ENCODE measurements at regions not wholly inside any gene's neighbourhood (a gene's known extent, or its start where the extent isn't known, plus 50 kb on each side); places are given as distances from the start of the nearest gene placed in this dataset.

DNA sequence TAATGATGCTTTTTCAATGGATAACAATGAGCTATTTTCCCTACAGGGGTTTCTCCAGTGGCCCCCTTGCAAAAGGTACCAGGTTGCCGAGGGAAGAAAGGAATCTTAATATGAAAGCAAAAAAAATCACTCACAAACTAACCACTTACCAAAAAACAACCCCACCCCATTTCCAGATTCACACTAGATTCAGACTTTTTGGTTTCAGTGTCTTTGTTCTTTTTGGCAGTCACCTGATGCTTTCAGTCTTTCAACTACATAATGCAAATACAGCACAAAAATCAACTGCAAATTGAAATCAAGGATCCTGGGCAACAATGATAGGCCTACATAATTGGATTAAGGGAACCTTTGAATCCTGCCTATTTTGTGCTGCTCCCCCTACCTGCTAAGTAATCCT, 71.1 kb upstream of the RAP2B start:
- TF ChIP-seq, protein P1, sequence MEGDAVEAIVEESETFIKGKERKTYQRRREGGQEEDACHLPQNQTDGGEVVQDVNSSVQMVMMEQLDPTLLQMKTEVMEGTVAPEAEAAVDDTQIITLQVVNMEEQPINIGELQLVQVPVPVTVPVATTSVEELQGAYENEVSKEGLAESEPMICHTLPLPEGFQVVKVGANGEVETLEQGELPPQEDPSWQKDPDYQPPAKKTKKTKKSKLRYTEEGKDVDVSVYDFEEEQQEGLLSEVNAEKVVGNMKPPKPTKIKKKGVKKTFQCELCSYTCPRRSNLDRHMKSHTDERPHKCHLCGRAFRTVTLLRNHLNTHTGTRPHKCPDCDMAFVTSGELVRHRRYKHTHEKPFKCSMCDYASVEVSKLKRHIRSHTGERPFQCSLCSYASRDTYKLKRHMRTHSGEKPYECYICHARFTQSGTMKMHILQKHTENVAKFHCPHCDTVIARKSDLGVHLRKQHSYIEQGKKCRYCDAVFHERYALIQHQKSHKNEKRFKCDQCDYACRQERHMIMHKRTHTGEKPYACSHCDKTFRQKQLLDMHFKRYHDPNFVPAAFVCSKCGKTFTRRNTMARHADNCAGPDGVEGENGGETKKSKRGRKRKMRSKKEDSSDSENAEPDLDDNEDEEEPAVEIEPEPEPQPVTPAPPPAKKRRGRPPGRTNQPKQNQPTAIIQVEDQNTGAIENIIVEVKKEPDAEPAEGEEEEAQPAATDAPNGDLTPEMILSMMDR (IDR thresholded peaks at IDR 0.05; ENCODE audit: insufficient read depth, low read length, poor library complexity, severe bottlenecking), result no peak
- H3K36me3 ChIP-seq (ENCODE audit: control insufficient read depth, insufficient read depth, low read length), result no peaks in the 10 kb centered on the region
- no peak for DNase-seq (ENCODE audit: low read depth)
- H3K27me3 ChIP-seq (ENCODE audit: control insufficient read depth, insufficient read depth, low read length), result no peaks in the 10 kb centered on the region
- H3K4me3 ChIP-seq (ENCODE audit: low read depth, low read length), result no peak overlapping the region

GRCh38 chr3:153093629-153094028, 68.4 kb upstream of the RAP2B start:
- DNase-seq (ENCODE audit: low read depth), result no peak
- H3K36me3 ChIP-seq (ENCODE audit: control insufficient read depth, insufficient read depth, low read length), result no peaks in the 10 kb centered on the region
- no peaks in the 10 kb centered on the region for H3K27me3 ChIP-seq (ENCODE audit: control insufficient read depth, insufficient read depth, low read length)
- TF ChIP-seq, protein P1 (IDR thresholded peaks at IDR 0.05; ENCODE audit: insufficient read depth, low read length, poor library complexity, severe bottlenecking), result no peak
- no peak overlapping the region for H3K4me3 ChIP-seq (ENCODE audit: low read depth, low read length)

DNA sequence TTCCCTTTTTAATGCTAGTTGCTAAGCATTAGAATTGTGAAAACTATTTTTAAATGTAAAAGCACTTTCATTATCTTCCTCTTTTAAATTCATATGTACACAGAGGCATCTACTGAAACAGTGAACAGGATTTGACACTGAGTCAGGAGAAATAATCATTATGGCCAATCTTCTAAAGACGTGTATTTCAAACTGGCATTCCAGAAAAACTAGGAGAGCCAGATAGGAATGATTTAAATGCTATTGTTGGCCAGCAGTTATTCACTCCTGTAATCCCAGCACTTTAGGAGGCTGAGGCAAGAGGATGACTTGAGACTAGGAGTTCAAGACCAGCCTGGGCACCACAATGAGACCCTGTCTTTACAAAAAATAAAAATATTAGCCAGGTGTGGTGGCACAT, 67.6 kb upstream of the RAP2B start:
- no peak for DNase-seq (ENCODE audit: low read depth)
- TF ChIP-seq, protein P1 (IDR thresholded peaks at IDR 0.05; ENCODE audit: insufficient read depth, low read length, poor library complexity, severe bottlenecking), result no peak
- Histone ChIP-seq H3K4me3 (ENCODE audit: low read depth, low read length) (no peak overlapping the region), H3K36me3 (ENCODE audit: control insufficient read depth, insufficient read depth, low read length) (no peaks in the 10 kb centered on the region), H3K27me3 (ENCODE audit: control insufficient read depth, insufficient read depth, low read length) (no peaks in the 10 kb centered on the region)

- TF ChIP-seq, protein P1 (IDR thresholded peaks at IDR 0.05; ENCODE audit: insufficient read depth, low read length, poor library complexity, severe bottlenecking), result no peak
- no peaks in the 10 kb centered on the region for H3K27me3 ChIP-seq (ENCODE audit: control insufficient read depth, insufficient read depth, low read length)
- no peaks in the 10 kb centered on the region for H3K36me3 ChIP-seq (ENCODE audit: control insufficient read depth, insufficient read depth, low read length)
- DNase-seq (ENCODE audit: low read depth), result no peak
- no peak overlapping the region for H3K4me3 ChIP-seq (ENCODE audit: low read depth, low read length)
These were observed 66.6 kb upstream of the RAP2B start for GRCh38 chr3:153095441-153095840.

- H3K27me3 ChIP-seq (ENCODE audit: control insufficient read depth, insufficient read depth, low read length), result no peaks in the 10 kb centered on the region
- no peak overlapping the region for H3K4me3 ChIP-seq (ENCODE audit: low read depth, low read length)
- DNase-seq (ENCODE audit: low read depth), result no peak
- TF ChIP-seq, protein P1 (IDR thresholded peaks at IDR 0.05; ENCODE audit: insufficient read depth, low read length, poor library complexity, severe bottlenecking), result no peak
- H3K36me3 ChIP-seq (ENCODE audit: control insufficient read depth, insufficient read depth, low read length), result no peaks in the 10 kb centered on the region
These were observed 65.3 kb upstream of the RAP2B start for GRCh38 chr3:153096731-153097131.

DNA sequence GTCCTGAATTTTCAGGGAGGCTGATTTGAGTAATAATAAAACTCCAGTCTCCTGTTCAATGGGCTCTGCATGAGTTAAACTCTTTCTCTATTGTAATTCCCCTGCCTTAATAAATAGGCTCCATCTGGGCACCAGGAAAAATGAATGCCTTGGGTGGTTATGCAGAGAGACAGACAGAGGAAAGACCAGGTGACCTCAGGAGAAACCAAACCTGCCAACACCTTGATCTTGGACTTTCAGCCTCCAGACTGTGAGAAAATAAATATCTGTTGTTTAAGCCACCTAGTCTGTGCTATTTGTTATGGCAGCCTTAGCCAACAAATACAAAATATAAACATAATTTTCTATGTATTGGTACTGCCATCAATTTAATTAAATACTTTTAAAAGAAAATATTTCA, 64.8 kb upstream of the RAP2B start:
- H3K4me3 ChIP-seq (ENCODE audit: low read depth, low read length), result no peak overlapping the region
- no peak for DNase-seq (ENCODE audit: low read depth)
- H3K27me3 ChIP-seq (ENCODE audit: control insufficient read depth, insufficient read depth, low read length), result no peaks in the 10 kb centered on the region
- H3K36me3 ChIP-seq (ENCODE audit: control insufficient read depth, insufficient read depth, low read length), result no peaks in the 10 kb centered on the region
- TF ChIP-seq, protein P1 (IDR thresholded peaks at IDR 0.05; ENCODE audit: insufficient read depth, low read length, poor library complexity, severe bottlenecking), result no peak

All from kidney epithelial cell (primary cell).